SK-N-SH (cell line): ENCODE measurements at regions not wholly inside any gene's neighbourhood (a gene's known extent, or its start where the extent isn't known, plus 50 kb on each side); places are given as distances from the start of the nearest gene placed in this dataset.

Experiments
- CTCF ChIA-PET: fragments of 300-600, 350-600 bp; formaldehyde crosslinking; extraction: SDS; loops from one replicate; lab custom pipeline; 2021; lab: Yijun Ruan, JAX
- POLR2A ChIA-PET: fragments of 350-600 bp; sonication (Branson Sonifier 250); formaldehyde crosslinking; extraction: SDS; loops from one replicate; lab custom pipeline; 2020; ENCODE audit warnings: antibody characterized with exemption, inconsistent platforms; lab: Yijun Ruan, JAX
- DNase-seq: peaks from one replicate; pipeline ENCODE4 v3.0.0; 2012
- H2AFZ ChIP-seq: fragments of 200-600 bp; sonication (generic); 2 replicates; pipeline ENCODE4 v1.8.1; 2016; ENCODE audit warnings: antibody characterized with exemption, mild to moderate bottlenecking, low read depth
- H3F3A ChIP-seq: fragments of 200-600 bp; sonication (generic); replicated peaks from 2 replicates; pipeline ENCODE3; 2016; ENCODE audit warnings: antibody characterized with exemption, mild to moderate bottlenecking; ENCODE audit not compliant: insufficient read depth
- H3K27ac ChIP-seq, 2 experiments: fragments of 200-500 bp in 1 of 2; fragments of 200-600 bp in 1 of 2; sonication (Bioruptor generic) in 1 of 2; sonication (generic), shearing (Covaris generic) in 1 of 2; 2 replicates each; pipeline versions ENCODE4 v1.5.1 to v1.6.1; 2014 to 2016; ENCODE audit warnings: low read depth in 2 of 2, inconsistent platforms in 1 of 2, low read length in 1 of 2, mild to moderate bottlenecking in 1 of 2, mixed read lengths in 1 of 2
- H3K27me3 ChIP-seq: fragments of 200-600 bp; sonication (generic), shearing (Covaris generic); 2 replicates; pipeline ENCODE4 v1.6.1; 2016; ENCODE audit warnings: mixed run types; ENCODE audit not compliant: insufficient read depth
- H3K36me3 ChIP-seq, 2 experiments: fragments of 200-500 bp in 1 of 2; fragments of 200-600 bp in 1 of 2; sonication (Bioruptor generic) in 1 of 2; sonication (generic) in 1 of 2; replicated peaks in 1 of 2; 2 replicates each; pipeline versions ENCODE3 to v1.5.1; 2014 to 2016; ENCODE audit warnings: low read length in 1 of 2, mild to moderate bottlenecking in 1 of 2; ENCODE audit not compliant: insufficient read depth in 2 of 2, control insufficient read depth in 1 of 2
- H3K4me1 ChIP-seq, 2 experiments: fragments of 200-500 bp in 1 of 2; fragments of 200-600 bp in 1 of 2; sonication (Bioruptor generic) in 1 of 2; sonication (generic), shearing (Covaris generic) in 1 of 2; 2 replicates each; pipeline versions ENCODE4 v1.5.1 to v1.6.1; 2014 to 2016; ENCODE audit warnings: low read depth in 1 of 2, low read length in 1 of 2, mixed run types in 1 of 2; ENCODE audit not compliant: insufficient read depth in 2 of 2, control insufficient read depth in 1 of 2
- H3K4me2 ChIP-seq: fragments of 200-600 bp; sonication (generic), shearing (Covaris generic); 2 replicates; pipeline ENCODE4 v1.6.1; 2017; ENCODE audit warnings: mixed run types
- H3K4me3 ChIP-seq, 2 experiments: fragments of 200-500 bp in 1 of 2; fragments of 200-600 bp in 1 of 2; sonication (Bioruptor generic) in 1 of 2; sonication (generic), shearing (Covaris generic) in 1 of 2; 2 replicates each; pipeline versions ENCODE4 v1.5.1 to v1.8.1; 2014 to 2016; ENCODE audit warnings: low read depth in 2 of 2, inconsistent platforms in 1 of 2, low read length in 1 of 2, mild to moderate bottlenecking in 1 of 2, mixed read lengths in 1 of 2, moderate library complexity in 1 of 2
- H3K79me2 ChIP-seq: fragments of 200-600 bp; sonication (generic); 2 replicates; pipeline ENCODE4 v1.8.1; 2017; ENCODE audit warnings: mild to moderate bottlenecking; ENCODE audit not compliant: insufficient read depth
- H3K9ac ChIP-seq: fragments of 200-600 bp; sonication (generic); 2 replicates; pipeline ENCODE4 v1.6.1; 2017; ENCODE audit warnings: mixed run types
- H3K9me2 ChIP-seq: fragments of 200-600 bp; sonication (generic); 2 replicates; pipeline ENCODE4 v1.6.1; 2017; ENCODE audit warnings: mixed run types
- H3K9me3 ChIP-seq: fragments of 200-600 bp; sonication (generic); 2 replicates; pipeline ENCODE4 v1.6.1; 2017; ENCODE audit warnings: mixed run types, mild to moderate bottlenecking, moderate library complexity
- H4K20me1 ChIP-seq: fragments of 200-600 bp; sonication (generic); 2 replicates; pipeline ENCODE4 v1.6.1; 2017; ENCODE audit warnings: mild to moderate bottlenecking, mixed run types; ENCODE audit not compliant: insufficient read depth
- ELF1 ChIP-seq: IDR thresholded peaks from 2 replicates; pipeline ENCODE4 v1.4.0; 2012
- EP300 ChIP-seq, 2 experiments: IDR thresholded peaks; 2 replicates each; pipeline versions ENCODE4 v1.4.0 to v1.6.1; 2012; ENCODE audit warnings: borderline replicate concordance in 1 of 2, low read depth in 1 of 2, low read length in 1 of 2
- EZH2phosphoT487 ChIP-seq: fragments of 200-600 bp; sonication (generic); IDR thresholded peaks from 2 replicates; pipeline ENCODE4 v1.6.1; 2017; ENCODE audit warnings: low read depth, mixed run types, mild to moderate bottlenecking, antibody characterized with exemption, moderate library complexity, borderline replicate concordance
- FOXM1 ChIP-seq: IDR thresholded peaks from 2 replicates; pipeline ENCODE4 v1.4.0; 2012; ENCODE audit warnings: low read depth, mild to moderate bottlenecking
- MEF2A ChIP-seq: IDR thresholded peaks from 2 replicates; pipeline ENCODE4 v1.4.0; 2012; ENCODE audit warnings: low read depth, borderline replicate concordance
- NFIC ChIP-seq: IDR thresholded peaks from 2 replicates; pipeline ENCODE4 v1.4.0; 2012; ENCODE audit warnings: borderline replicate concordance
- RCOR1 ChIP-seq: fragments of 150-350 bp; IDR thresholded peaks from 2 replicates; pipeline ENCODE4 v1.6.1; 2017; ENCODE audit warnings: antibody characterized with exemption, low read length
- SIN3A ChIP-seq: IDR thresholded peaks from 2 replicates; pipeline ENCODE4 v1.6.1; 2012; ENCODE audit warnings: low read depth, mild to moderate bottlenecking, low read length, moderate library complexity, borderline replicate concordance
- TAF1 ChIP-seq: IDR thresholded peaks from 2 replicates; pipeline ENCODE4 v1.6.1; 2012; ENCODE audit warnings: low read depth, mild to moderate bottlenecking, low read length, moderate library complexity, borderline replicate concordance
- TCF12 ChIP-seq: IDR thresholded peaks from 2 replicates; pipeline ENCODE4 v1.4.0; 2012
- YY1 ChIP-seq: IDR thresholded peaks from 2 replicates; pipeline ENCODE4 v1.4.0; 2012; ENCODE audit warnings: low read depth, mild to moderate bottlenecking
- WGBS: methylation state at CpG from one replicate; pipeline ENCODE4 v1.1.6; 2017; ENCODE audit warnings: low lambda C conversion rate; 5-methylcytosine and 5-hydroxymethylcytosine counted together
- TF ChIP-seq, protein P1 (sequence below): IDR thresholded peaks from 2 replicates; pipeline ENCODE4 v1.4.0; 2012; ENCODE audit warnings: low read depth
- TF ChIP-seq, protein P2 (sequence below): fragments of 200-600 bp; sonication (generic); IDR thresholded peaks from 2 replicates; pipeline ENCODE4 v1.6.1; 2017; ENCODE audit warnings: antibody characterized with exemption, mild to moderate bottlenecking, moderate library complexity
- TF ChIP-seq, protein P3 (sequence below): IDR thresholded peaks from 2 replicates; pipeline ENCODE4 v1.4.0; 2012; ENCODE audit warnings: low read depth, borderline replicate concordance
- TF ChIP-seq, protein P4 (sequence below): fragments of 150-350 bp; IDR thresholded peaks from 2 replicates; pipeline ENCODE4 v1.6.1; 2017; ENCODE audit warnings: antibody characterized with exemption, low read length, low read depth, borderline replicate concordance
- TF ChIP-seq, protein P5 (sequence below): IDR thresholded peaks from 2 replicates; pipeline ENCODE4 v1.6.1; 2012; ENCODE audit warnings: mild to moderate bottlenecking, low read depth, low read length, moderate library complexity

DNA sequence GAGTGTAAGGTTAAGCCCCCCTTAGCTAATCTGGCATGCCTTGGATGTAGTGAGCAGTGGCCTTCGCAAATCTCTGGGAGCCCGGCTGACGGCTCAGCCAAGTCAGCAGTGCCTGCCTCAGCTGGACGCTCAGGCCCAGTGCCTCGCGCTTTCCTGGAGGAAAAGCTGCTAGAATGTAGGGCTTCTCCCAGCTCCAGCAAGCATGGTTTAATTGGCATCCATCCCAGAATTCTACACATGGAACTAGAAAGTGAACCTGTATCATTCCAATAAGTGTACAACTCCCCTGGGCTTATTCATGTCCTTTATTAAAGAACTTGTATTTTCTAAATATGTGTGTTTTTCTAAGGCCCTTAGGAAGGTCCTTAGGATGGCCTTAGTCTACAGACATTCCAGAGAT, 287.8 kb upstream of the SHH start:
- POLR2A ChIA-PET = no interaction called here
- 28% methylated on average over 4 of the region's 6 CpGs for WGBS

More for the DNA sequence above, 287.8 kb upstream of the SHH start:
- TF ChIP-seq, protein P1, sequence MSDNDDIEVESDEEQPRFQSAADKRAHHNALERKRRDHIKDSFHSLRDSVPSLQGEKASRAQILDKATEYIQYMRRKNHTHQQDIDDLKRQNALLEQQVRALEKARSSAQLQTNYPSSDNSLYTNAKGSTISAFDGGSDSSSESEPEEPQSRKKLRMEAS = no peak
- no peak for TF ChIP-seq RCOR1
- TF ChIP-seq TAF1 = no peak
- no peak for TF ChIP-seq NFIC
- TF ChIP-seq YY1 = no peak
- no peak for TF ChIP-seq SIN3A
- TF ChIP-seq, protein P2, sequence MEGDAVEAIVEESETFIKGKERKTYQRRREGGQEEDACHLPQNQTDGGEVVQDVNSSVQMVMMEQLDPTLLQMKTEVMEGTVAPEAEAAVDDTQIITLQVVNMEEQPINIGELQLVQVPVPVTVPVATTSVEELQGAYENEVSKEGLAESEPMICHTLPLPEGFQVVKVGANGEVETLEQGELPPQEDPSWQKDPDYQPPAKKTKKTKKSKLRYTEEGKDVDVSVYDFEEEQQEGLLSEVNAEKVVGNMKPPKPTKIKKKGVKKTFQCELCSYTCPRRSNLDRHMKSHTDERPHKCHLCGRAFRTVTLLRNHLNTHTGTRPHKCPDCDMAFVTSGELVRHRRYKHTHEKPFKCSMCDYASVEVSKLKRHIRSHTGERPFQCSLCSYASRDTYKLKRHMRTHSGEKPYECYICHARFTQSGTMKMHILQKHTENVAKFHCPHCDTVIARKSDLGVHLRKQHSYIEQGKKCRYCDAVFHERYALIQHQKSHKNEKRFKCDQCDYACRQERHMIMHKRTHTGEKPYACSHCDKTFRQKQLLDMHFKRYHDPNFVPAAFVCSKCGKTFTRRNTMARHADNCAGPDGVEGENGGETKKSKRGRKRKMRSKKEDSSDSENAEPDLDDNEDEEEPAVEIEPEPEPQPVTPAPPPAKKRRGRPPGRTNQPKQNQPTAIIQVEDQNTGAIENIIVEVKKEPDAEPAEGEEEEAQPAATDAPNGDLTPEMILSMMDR = no peak
- TF ChIP-seq, protein P3, sequence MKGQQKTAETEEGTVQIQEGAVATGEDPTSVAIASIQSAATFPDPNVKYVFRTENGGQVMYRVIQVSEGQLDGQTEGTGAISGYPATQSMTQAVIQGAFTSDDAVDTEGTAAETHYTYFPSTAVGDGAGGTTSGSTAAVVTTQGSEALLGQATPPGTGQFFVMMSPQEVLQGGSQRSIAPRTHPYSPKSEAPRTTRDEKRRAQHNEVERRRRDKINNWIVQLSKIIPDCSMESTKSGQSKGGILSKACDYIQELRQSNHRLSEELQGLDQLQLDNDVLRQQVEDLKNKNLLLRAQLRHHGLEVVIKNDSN = no peak
- no peak for TF ChIP-seq MEF2A
- no peak for TF ChIP-seq EP300 (IDR thresholded peaks at IDR 0.05; ENCODE audit: borderline replicate concordance in 1 of 2, low read depth in 1 of 2, low read length in 1 of 2)
- TF ChIP-seq, protein P4, sequence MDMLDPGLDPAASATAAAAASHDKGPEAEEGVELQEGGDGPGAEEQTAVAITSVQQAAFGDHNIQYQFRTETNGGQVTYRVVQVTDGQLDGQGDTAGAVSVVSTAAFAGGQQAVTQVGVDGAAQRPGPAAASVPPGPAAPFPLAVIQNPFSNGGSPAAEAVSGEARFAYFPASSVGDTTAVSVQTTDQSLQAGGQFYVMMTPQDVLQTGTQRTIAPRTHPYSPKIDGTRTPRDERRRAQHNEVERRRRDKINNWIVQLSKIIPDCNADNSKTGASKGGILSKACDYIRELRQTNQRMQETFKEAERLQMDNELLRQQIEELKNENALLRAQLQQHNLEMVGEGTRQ = no peak
- no peak for TF ChIP-seq ELF1
- no peak for TF ChIP-seq TCF12
- TF ChIP-seq FOXM1 = no peak
- TF ChIP-seq, protein P5, sequence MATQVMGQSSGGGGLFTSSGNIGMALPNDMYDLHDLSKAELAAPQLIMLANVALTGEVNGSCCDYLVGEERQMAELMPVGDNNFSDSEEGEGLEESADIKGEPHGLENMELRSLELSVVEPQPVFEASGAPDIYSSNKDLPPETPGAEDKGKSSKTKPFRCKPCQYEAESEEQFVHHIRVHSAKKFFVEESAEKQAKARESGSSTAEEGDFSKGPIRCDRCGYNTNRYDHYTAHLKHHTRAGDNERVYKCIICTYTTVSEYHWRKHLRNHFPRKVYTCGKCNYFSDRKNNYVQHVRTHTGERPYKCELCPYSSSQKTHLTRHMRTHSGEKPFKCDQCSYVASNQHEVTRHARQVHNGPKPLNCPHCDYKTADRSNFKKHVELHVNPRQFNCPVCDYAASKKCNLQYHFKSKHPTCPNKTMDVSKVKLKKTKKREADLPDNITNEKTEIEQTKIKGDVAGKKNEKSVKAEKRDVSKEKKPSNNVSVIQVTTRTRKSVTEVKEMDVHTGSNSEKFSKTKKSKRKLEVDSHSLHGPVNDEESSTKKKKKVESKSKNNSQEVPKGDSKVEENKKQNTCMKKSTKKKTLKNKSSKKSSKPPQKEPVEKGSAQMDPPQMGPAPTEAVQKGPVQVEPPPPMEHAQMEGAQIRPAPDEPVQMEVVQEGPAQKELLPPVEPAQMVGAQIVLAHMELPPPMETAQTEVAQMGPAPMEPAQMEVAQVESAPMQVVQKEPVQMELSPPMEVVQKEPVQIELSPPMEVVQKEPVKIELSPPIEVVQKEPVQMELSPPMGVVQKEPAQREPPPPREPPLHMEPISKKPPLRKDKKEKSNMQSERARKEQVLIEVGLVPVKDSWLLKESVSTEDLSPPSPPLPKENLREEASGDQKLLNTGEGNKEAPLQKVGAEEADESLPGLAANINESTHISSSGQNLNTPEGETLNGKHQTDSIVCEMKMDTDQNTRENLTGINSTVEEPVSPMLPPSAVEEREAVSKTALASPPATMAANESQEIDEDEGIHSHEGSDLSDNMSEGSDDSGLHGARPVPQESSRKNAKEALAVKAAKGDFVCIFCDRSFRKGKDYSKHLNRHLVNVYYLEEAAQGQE = no peak
- no peak for TF ChIP-seq EZH2phosphoT487
- Histone ChIP-seq H4K20me1 (no peaks in the 10 kb centered on the region), H3K4me1 (no peaks in the 10 kb centered on the region), H3K9ac (no peak overlapping the region), H3K4me2 (no peak overlapping the region), H3F3A (no peaks in the 10 kb centered on the region), H3K9me2 (no peaks in the 10 kb centered on the region), H3K9me3 (no peaks in the 10 kb centered on the region), H3K79me2 (no peaks in the 10 kb centered on the region), H3K27ac (no peak overlapping the region), H2AFZ (no peak overlapping the region), H3K36me3 (no peaks in the 10 kb centered on the region), H3K27me3 (peaks cover 69% of the 10 kb centered on the region), H3K4me3 (no peak overlapping the region)
- no peak for DNase-seq
- CTCF ChIA-PET = no interaction called here
